Mucosa of rectum (tissue), 2 donors: ENCODE measurements at regions not wholly inside any gene's neighbourhood (a gene's known extent, or its start where the extent isn't known, plus 50 kb on each side); places are given as distances from the start of the nearest gene placed in this dataset.

Experiments used
- H3K27ac ChIP-seq, 2 donors: one replicate each; pipeline ENCODE4 v1.7.0; 2013; ENCODE audit warnings: inconsistent platforms in 2 of 2, low read depth in 2 of 2, low read length in 2 of 2
- H3K27me3 ChIP-seq, 2 donors: one replicate each; pipeline ENCODE4 v1.7.0; 2013; ENCODE audit warnings: low read length in 2 of 2; ENCODE audit not compliant: control insufficient read depth in 2 of 2, insufficient read depth in 2 of 2
- H3K36me3 ChIP-seq, 2 donors: one replicate each; pipeline ENCODE4 v1.7.0; 2013; ENCODE audit warnings: low read length in 2 of 2; ENCODE audit not compliant: control insufficient read depth in 2 of 2, insufficient read depth in 2 of 2
- H3K4me1 ChIP-seq, 2 donors: one replicate each; pipeline ENCODE4 v1.7.0; 2013; ENCODE audit warnings: low read length in 2 of 2, mild to moderate bottlenecking in 1 of 2; ENCODE audit not compliant: control insufficient read depth in 2 of 2, insufficient read depth in 2 of 2
- H3K4me3 ChIP-seq, 2 donors: one replicate each; pipeline ENCODE4 v1.7.0; 2013; ENCODE audit warnings: low read length in 2 of 2
- H3K9ac ChIP-seq, 2 donors: one replicate each; pipeline ENCODE4 v1.7.0; 2013; ENCODE audit warnings: low read length in 2 of 2, low read depth in 1 of 2, mild to moderate bottlenecking in 1 of 2
- H3K9me3 ChIP-seq, 2 donors: one replicate each; pipeline ENCODE4 v1.7.0; 2013; ENCODE audit warnings: low read length in 2 of 2; ENCODE audit not compliant: control insufficient read depth in 2 of 2
- donor health status: healthy.
- donor health status: Normal muscosa, but diverticular disease.

DNA sequence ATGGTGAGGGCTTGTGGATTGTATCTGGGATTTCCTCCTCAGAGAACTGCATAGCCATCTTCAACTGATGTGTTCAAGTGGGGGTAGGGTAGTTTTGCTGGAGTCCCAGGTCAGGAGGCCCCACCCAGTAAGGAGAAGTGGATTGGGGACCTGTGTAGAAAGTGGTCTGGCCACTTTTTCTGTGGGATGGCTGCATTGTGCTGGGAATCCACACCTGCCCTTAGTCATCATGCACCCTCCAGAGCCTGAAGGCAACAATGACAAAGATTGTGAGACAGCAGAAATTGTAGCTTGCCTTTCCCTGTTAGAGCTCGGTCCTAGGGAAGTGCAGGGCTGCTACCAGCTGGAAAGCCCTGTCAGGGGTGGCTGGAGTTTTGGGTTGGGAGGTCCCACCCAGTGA is 255.4 kb downstream of the NDFIP2 start:
- Histone ChIP-seq H3K27me3 (no peaks in the 10 kb centered on the region), H3K27ac (no peak overlapping the region), H3K4me1 (no peaks in the 10 kb centered on the region), H3K9me3 (no peaks in the 10 kb centered on the region), H3K36me3 (no peaks in the 10 kb centered on the region), H3K4me3 (no peak overlapping the region), H3K9ac (no peak overlapping the region)

DNA sequence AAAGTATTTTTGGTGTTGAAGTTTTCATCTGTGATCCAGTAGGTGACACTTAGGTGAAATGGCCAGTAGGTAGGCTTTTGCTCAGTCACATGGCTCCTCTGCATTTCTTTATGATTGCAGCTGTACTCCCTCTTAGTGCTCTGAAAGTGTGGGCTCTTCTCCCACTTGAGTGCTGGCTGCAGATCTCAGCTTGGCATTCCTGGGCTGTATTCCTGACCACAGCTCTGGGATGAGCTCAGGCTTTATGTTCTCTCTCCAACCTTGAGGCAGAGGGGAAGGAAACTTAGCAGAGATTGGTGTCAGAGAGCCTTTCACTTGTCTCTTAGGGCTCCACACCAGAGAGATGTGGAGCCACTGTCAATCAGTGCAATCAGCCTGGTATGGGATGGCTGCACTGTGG is 254.3 kb downstream of the NDFIP2 start:
- no peaks in the 10 kb centered on the region for H3K9me3 ChIP-seq
- H3K9ac ChIP-seq: no peak overlapping the region
- H3K27ac ChIP-seq: no peak overlapping the region
- H3K36me3 ChIP-seq: no peaks in the 10 kb centered on the region
- no peak overlapping the region for H3K4me3 ChIP-seq
- no peaks in the 10 kb centered on the region for H3K4me1 ChIP-seq
- no peaks in the 10 kb centered on the region for H3K27me3 ChIP-seq

DNA sequence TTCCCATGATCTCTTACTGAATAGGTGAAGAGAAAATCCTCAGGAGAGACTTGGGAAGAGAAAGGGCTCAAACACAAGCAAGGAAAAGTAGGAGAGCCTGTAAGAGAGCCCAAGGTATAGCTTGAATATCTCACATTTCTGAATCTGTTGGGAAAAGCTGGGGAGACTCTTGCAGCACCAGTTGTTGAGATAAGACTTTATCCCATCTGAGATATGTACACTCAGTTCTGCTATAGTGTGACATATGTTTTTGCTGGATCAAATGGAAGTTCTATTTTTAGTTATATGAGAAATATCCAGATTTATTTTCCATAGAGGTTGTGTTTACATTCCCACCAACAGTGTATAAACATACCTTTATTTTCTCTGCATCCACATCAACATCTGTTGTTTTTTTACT is 246.1 kb downstream of the NDFIP2 start:
- Histone ChIP-seq H3K4me3 (no peak overlapping the region), H3K27me3 (no peaks in the 10 kb centered on the region), H3K4me1 (peaks cover 10 to 26% of the 10 kb centered on the region in 2 donors), H3K27ac (no peak overlapping the region), H3K36me3 (no peaks in the 10 kb centered on the region), H3K9ac (no peak overlapping the region), H3K9me3 (no peaks in the 10 kb centered on the region)

DNA sequence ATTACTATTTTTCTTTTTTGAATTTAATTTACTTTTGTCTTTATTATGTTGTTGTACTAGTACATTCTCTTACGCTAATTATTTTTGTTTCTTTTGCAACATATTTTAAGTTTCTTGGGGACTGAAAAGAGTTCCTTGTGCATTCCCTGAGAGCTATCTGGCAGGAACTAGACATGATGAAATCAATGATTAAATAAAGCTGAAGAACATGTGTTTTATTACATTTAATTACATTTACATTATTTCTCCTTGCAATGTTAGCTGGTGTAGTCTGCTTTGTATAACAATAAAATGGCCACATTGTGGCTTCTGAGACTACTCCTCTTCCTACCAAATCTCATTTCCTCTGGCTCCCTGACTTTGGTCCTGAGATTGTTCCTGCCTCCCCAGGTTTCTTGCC is 244.9 kb downstream of the NDFIP2 start:
- peak overlapping the region in 1 of 2 donors; percentile 37 for H3K27ac ChIP-seq
- no peak overlapping the region for H3K4me3 ChIP-seq
- H3K36me3 ChIP-seq: no peaks in the 10 kb centered on the region
- H3K9ac ChIP-seq: no peak overlapping the region
- peaks cover 10 to 26% of the 10 kb centered on the region in 2 donors for H3K4me1 ChIP-seq
- H3K27me3 ChIP-seq: no peaks in the 10 kb centered on the region
- H3K9me3 ChIP-seq: no peaks in the 10 kb centered on the region

DNA sequence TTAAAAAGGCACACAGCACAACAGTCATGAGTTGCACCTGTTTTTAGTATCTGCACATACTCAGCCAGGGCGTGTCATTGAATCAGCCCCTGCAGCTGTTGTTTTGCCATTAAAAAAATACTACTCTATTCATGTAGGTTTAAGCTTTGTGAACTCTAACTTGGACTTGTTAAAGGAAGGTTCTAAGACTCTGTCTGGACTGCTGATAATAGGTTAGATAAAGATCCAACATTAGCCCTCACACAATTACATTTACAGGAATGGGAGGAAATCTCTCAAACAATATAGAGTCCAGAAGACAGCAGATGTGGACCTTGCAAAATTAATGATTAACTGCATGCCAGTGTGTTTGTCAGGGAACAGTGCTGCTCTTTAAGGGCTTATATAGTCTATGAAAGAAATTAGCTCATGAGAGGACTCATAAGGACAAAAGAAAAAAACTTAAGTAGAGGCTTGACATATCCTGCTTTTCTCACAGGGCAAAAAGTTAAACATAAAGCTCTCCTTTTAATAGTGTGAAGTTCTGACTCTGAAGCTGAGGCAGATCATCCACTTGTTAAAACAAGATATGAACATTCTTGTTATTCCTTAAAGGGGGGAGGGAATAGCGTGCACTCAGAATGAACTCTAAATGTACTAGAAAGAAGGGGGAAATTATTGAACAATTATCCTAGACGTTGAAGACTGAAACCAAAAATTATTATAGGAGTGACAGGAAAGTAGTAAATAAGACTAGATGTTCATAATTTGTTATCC is 243.6 kb downstream of the NDFIP2 start:
- H3K36me3 ChIP-seq: no peaks in the 10 kb centered on the region
- peaks cover 10 to 26% of the 10 kb centered on the region in 2 donors for H3K4me1 ChIP-seq
- peak overlapping the region in 1 of 2 donors; percentile 53 for H3K9ac ChIP-seq
- H3K27ac ChIP-seq: peak overlapping the region; percentile 49 to 75
- H3K4me3 ChIP-seq: peak overlapping the region in 1 of 2 donors; percentile 23
- H3K27me3 ChIP-seq: no peaks in the 10 kb centered on the region
- no peaks in the 10 kb centered on the region for H3K9me3 ChIP-seq

DNA sequence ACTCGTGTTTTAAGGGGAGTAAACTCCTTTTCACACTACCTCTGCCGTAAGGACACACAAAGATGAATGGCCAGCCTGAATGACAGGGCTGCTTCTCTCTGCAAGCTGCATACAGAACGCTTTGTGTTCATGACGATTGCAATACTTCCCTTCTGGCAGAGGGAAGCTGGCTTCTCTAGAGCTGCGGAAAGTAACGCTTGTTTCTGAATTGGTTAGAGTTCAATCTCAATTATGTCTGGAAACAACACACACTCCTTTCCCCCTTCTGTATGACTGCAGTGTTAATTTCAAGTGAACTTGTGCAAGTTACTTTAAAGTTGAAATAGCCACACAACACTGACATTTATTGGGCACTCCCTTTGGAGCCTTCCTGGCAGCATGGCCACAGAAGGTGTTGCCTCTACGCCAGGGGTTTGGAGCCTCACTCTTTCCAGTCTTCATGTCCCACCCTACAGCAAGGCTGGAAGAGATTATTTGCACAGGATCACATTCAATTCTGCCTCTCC is 242.6 kb downstream of the NDFIP2 start:
- H3K9me3 ChIP-seq: no peaks in the 10 kb centered on the region
- H3K9ac ChIP-seq: no peak overlapping the region
- no peaks in the 10 kb centered on the region for H3K36me3 ChIP-seq
- peaks cover 10 to 26% of the 10 kb centered on the region in 2 donors for H3K4me1 ChIP-seq
- peak overlapping the region; percentile 35 to 67 for H3K27ac ChIP-seq
- no peaks in the 10 kb centered on the region for H3K27me3 ChIP-seq
- peak overlapping the region; percentile 23 to 45 for H3K4me3 ChIP-seq

DNA sequence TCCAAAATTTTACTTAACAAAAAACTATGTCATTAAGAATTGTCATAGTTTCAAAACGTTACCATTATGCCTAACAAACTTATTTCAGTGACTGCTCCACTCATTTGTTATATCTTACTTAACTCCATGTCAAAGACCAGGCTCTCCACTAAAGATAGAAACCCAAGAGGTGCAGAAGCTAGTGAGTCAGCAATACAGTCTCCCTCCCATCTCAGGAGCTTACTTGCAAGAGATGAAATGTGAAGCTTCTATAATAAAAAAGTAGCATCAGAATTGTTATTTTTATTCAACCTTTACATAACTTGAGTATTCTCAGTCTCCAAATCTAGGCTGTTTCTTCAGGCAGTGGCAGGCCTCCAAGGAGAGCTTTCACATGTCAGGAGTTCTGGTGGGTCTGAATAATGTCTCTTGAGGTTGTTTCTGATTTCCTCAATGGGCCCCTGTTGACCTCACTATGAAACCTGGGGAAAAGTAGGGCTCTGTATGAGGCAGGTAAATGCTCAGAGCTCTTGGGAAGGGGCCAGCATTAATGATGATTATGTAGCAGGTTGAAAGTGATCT is 242.0 kb downstream of the NDFIP2 start:
- H3K27ac ChIP-seq: peak overlapping the region; percentile 35 to 67
- H3K36me3 ChIP-seq: no peaks in the 10 kb centered on the region
- H3K4me1 ChIP-seq: peaks cover 10 to 26% of the 10 kb centered on the region in 2 donors
- no peaks in the 10 kb centered on the region for H3K9me3 ChIP-seq
- H3K9ac ChIP-seq: no peak overlapping the region
- peak overlapping the region; percentile 23 to 45 for H3K4me3 ChIP-seq
- no peaks in the 10 kb centered on the region for H3K27me3 ChIP-seq

DNA sequence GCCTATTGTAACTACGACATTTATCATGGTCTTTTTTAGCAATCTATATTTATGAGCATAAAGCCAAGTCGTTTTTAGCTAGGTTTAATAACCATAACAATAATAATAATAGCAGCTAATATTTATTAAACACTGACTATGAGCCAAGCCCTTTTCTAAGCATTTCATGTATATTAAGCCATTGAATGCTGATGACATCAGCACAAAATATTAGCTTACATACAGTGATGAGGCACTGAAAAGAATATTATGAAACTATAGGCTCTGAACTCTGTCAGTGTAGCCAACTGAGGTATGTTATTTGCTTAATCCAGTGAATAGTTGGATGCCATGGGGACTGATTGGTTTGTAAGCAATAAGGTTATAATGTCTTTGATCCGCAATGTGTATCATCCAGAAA is 235.2 kb downstream of the NDFIP2 start:
- H3K9ac ChIP-seq: no peak overlapping the region
- H3K4me1 ChIP-seq: no peaks in the 10 kb centered on the region
- no peak overlapping the region for H3K4me3 ChIP-seq
- no peaks in the 10 kb centered on the region for H3K36me3 ChIP-seq
- H3K27ac ChIP-seq: no peak overlapping the region
- H3K9me3 ChIP-seq: no peaks in the 10 kb centered on the region
- H3K27me3 ChIP-seq: no peaks in the 10 kb centered on the region

DNA sequence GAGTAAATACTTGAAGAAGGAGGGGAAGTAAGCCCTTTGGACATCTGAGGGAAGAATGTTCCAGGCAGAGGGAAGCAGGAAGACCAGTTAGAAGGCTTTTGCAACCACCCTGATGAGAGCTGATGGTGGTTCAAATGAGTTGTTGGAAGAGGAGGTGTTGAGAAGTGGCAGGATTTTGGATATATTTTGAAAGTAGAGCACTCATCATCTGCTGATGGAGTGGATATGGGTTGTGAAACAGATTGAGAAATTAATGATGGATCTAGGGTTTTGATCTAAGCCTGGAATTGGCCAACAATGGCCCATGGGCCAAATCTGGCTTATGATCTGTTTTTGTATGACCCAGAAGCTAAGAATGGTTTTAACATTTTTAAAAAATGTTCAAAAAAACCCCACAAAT is 230.7 kb downstream of the NDFIP2 start:
- H3K27me3 ChIP-seq: no peaks in the 10 kb centered on the region
- H3K4me3 ChIP-seq: no peak overlapping the region
- no peaks in the 10 kb centered on the region for H3K9me3 ChIP-seq
- H3K27ac ChIP-seq: no peak overlapping the region
- H3K4me1 ChIP-seq: no peaks in the 10 kb centered on the region
- no peak overlapping the region for H3K9ac ChIP-seq
- H3K36me3 ChIP-seq: no peaks in the 10 kb centered on the region

DNA sequence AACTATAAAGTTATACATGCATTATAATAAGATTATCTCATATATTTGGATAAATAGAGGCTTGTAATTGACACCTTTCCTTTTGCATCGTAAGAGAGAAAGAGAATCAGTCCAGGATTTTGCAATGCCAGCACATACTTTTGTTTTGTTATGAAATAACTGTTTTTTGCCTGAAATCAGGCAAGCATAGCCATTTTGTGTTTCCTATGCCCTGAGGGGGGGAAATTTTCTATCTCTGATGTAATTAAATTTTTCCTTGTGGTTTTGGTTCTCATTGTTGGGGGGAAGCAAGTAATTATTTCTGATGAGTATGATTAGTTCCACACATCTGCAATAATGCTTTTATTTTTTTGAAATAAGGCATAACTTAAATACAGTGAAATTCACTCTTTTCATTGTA is 229.4 kb downstream of the NDFIP2 start:
- Histone ChIP-seq H3K27ac (no peak overlapping the region), H3K4me1 (no peaks in the 10 kb centered on the region), H3K4me3 (no peak overlapping the region), H3K36me3 (no peaks in the 10 kb centered on the region), H3K9ac (no peak overlapping the region), H3K9me3 (no peaks in the 10 kb centered on the region), H3K27me3 (no peaks in the 10 kb centered on the region)
